HG03064 (cell line): ENCODE measurements at regions not wholly inside any gene's neighbourhood (a gene's known extent, or its start where the extent isn't known, plus 50 kb on each side); places are given as distances from the start of the nearest gene placed in this dataset.
A peak's percentile ranks its signal among the peaks of the same experiment; 100 is the strongest.
"Not testable (repeated sequence)": the region's sequence is repeated elsewhere in the genome, so short reads cannot be mapped to it uniquely, and the experiment has no call there.

Source experiments
- ATAC-seq: cut with Tn5 transposase; IDR thresholded peaks from one replicate; pipeline ENCODE4 v1.9.1; 2021; ENCODE audit warnings: low read depth; ENCODE audit not compliant: unreplicated experiment

DNA sequence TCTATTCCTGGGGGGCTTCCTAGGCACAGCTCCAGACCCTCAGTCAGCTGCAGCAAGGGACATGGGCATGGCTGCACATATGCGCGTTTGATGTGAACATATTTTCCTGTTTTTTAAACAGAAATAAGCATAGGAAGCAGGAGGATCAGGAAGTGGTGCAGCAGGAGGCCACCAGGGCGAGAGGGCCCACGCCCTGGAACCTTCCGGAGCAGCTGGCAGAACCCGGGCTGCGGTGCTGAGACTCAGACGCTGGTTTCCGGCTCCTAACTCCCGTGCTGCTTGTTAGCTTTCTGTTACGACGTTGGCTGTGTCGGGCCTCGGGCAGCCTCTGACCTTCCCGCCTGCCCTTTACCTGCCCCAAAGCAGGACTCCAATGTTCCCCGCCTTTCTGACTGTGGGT, 5399.5 kb upstream of the TPTE start:
- ATAC-seq, result not testable (repeated sequence)

DNA sequence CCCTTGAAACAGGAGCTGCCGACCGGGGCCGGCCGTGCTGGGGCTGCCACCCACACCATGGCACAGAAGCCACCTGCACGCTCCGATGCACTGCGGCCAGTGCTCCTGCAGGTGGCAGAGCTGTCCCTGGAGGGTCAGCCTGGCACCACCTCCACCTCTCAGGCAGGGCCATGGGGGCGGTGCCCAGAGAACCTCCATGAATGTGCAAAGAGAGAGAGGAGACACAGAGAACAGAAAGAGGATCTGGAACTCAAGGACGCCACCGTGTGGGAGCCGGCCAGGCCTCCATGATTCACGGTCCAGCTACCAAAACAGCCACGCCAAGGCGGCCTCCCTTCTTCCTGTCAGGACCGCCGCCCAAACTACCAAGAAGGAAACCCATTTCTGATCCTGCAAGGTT, 5397.7 kb upstream of the TPTE start:
- not testable (repeated sequence) for ATAC-seq

DNA sequence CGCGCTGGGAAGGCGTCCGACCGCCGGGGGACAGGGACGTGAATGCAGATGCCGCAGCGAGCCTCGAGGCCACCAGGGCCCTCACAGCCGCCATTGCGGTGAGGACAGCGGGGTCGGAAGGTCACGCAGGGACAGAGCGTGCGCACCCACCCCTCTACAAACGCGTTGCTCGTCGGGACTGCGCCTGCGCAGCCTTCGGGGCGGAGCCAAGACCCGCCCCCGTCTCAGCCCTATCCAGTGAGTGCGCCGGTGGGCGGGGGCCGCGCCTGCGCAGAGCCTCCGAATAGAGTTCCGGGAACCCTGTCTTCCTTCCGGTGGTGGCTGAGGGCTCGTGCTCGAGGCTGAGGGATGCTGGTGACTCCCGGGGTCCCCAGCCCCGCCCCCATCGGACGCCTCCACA, 5393.1 kb upstream of the TPTE start:
- not testable (repeated sequence) for ATAC-seq

- ATAC-seq, result not testable (repeated sequence)
Observed at GRCh38 chr21:5133824-5134223, 5387.6 kb upstream of the TPTE start.

DNA sequence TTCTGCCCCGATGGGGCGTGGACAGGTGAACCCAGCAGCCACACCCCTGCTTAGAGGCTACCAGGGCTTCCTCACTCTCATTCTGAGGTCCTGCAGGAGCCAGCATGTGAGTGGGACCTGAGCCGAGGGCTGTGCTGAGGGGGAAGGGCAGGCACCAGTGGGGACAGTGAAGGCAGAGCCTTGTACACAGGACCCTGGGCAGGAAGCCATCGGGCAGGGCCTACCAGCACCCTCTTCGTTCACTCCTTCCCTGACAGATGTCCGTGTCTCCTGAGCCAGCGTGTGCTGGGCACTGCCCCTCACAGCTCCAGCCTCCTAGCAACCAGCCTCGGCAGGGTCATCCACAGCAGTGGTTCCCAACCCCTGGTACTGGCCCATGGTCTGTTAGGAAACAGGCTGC, 5385.0 kb upstream of the TPTE start:
- ATAC-seq, result not testable (repeated sequence)

DNA sequence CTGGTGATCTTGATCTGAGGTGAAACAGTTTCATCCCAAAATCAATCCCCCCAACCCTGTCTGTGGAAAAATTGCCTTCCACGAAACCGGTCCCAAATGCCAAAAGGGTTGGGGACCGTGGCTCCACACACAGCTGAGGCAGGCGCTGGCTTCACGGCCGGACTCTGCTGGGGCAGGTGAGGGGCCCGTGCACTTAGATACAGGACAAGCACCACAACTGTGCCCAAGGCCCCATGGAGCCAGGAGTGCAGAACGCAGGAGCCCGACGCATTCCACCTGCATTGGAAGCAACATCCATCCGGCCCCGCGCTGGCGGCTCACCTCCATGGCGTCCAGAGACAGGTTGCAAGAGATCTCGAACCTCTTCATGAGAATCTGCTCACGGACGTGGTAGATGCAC, 5384.4 kb upstream of the TPTE start:
- ATAC-seq, result not testable (repeated sequence)

GRCh38 chr21:5138687-5139086, 5382.7 kb upstream of the TPTE start:
- ATAC-seq, result not testable (repeated sequence)

GRCh38 chr21:5139528-5139927, 5381.9 kb upstream of the TPTE start:
- ATAC-seq, result not testable (repeated sequence)

- ATAC-seq, result not testable (repeated sequence)
Observed at GRCh38 chr21:5143011-5143410, 5378.4 kb upstream of the TPTE start.

- not testable (repeated sequence) for ATAC-seq
Observed at GRCh38 chr21:5144731-5145130, 5376.7 kb upstream of the TPTE start.

DNA sequence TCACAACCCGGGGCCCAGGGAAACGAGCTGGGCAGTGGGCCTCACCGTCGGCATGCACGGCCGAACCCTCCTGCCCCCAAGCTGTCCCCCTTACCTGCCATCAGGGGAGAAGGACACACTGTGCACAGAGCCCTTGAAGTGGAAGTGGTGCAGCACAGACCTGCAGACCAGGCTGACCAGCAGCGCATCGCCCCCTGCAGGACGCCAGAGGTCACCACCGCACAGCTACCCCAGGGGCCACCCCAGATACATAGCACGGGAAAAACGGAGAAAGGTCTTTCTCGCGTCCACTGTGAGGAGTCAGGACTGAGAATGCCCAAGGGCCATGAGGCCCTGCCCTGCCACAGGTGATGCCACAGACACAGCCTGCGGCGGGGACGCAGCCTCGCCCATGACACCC, 5373.7 kb upstream of the TPTE start:
- not testable (repeated sequence) for ATAC-seq

DNA sequence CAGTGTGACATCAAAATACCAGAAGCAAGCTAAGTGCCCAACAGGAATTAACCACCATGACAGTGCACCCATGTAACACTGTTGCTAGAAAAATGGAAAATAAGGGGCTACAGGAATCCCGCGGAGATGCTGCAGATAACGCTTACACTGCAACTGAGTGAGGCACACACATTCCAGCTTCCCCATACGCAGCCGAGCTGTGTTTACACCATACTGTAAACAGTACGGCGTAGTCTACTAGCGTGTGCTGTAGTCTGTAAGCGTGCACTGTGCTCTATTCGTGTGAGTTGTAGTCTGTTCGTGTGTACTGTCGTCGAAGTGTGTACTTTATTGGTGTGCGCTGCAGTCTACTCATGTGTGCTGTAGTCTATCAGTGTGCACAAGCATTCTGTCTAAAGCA, 5372.2 kb upstream of the TPTE start:
- ATAC-seq, result not testable (repeated sequence)

DNA sequence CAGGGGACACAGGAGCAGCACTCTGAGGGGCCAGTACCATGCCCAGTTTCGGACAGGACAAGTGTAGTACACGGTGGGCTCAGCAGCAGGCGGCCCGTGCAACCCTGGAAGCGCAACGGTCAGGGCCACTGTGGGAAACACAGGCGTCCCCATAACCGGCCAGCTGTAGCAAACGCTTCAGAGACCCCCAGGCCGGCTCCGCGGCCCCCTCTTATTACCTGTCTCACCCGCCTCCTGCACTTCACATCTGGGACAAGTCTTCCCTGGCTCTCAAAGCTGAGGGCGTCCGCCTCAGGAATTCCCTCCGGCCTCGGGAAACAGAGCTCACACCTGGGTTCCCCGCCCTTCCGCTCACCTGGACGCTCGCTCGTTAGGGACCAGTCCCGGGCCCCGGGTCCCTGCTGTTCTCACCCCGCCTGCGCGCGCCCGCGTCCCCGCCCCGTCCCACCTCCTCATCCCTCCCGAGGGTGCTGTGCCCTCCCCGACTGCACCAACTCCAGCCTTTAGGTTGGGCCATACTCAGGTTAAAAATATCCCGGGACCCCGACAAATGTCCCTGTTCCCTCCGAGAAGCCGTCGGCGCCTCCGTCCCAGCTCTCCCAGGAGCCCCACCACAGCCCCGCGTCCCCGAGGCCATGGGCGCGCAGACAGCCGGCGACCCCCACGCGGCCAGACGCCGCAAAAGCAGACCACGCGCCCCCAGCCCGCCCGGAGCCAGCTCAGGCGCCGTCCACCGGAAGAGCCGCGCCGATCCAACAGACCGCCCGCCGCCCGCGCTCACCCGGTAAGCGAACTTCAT, 5367.3 kb upstream of the TPTE start:
- not testable (repeated sequence) for ATAC-seq

DNA sequence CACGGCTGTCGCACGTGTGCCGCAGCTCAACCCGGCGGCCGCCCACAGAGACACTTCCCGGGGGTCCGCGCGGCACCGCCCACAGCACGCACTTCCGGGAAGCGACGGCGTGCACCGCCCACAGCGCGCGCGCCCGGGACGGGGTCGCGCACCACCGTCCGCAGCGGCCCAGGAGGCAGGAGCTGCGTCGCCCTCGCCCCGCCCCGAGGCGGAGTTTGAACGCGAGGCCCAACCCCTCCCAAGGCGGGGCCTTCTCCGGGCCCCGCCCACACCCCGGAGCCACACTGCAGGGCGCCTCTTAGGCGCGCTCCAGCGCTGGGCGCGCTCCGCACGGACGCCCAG, 5366.8 kb upstream of the TPTE start:
- ATAC-seq, result peak; percentile 88

GRCh38 chr21:5162693-5163574, 5358.4 kb upstream of the TPTE start:
- not testable (repeated sequence) for ATAC-seq

DNA sequence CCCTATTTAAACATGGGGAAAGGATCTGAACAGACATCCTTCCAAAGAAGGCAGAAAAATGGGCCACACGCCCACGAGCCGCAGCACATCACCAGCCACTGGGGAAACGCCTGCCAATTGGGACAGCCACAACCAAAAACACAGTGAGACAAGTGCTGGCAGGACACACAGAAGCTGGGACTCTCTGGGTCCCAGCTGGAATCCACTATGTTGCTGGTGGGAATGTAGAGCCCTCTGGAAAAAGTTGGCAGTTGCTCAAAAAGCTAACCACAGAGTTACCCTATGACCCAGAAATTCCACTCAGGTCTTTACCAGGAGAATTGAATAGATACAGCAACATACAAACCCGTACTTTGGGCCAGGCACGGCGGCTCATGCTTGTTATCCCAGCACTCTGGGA, 5355.6 kb upstream of the TPTE start:
- not testable (repeated sequence) for ATAC-seq
